GM23338 (cell line): ENCODE measurements at regions not wholly inside any gene's neighbourhood (a gene's known extent, or its start where the extent isn't known, plus 50 kb on each side); places are given as distances from the start of the nearest gene placed in this dataset.

Source experiments
- ATAC-seq: fragments of 200-7000 bp; cut with Tn5 transposase; 3 replicates; pipeline ENCODE4 v1.9.1; 2020
- DNase-seq: peaks from one replicate; pipeline ENCODE4 v3.0.0-alpha.2; 2015; ENCODE audit warnings: low spot score
- H2AFZ ChIP-seq: fragments of 200-600 bp; sonication (generic); 2 replicates; pipeline ENCODE4 v1.8.0; 2016; ENCODE audit warnings: antibody characterized with exemption, mild to moderate bottlenecking, moderate library complexity
- H3F3A ChIP-seq: fragments of 200-600 bp; sonication (generic); replicated peaks from 2 replicates; pipeline ENCODE4 v1.8.0; 2017; ENCODE audit warnings: antibody characterized with exemption, mixed run types, low read depth
- H3K27ac ChIP-seq: fragments of 200-600 bp; sonication (generic); 2 replicates; pipeline ENCODE4 v1.6.1; 2016; ENCODE audit warnings: low read depth
- H3K27me3 ChIP-seq: fragments of 200-600 bp; sonication (generic); 2 replicates; pipeline ENCODE4 v1.8.0; 2016; ENCODE audit warnings: mild to moderate bottlenecking, mixed run types, moderate library complexity; ENCODE audit not compliant: insufficient read depth
- H3K36me3 ChIP-seq: fragments of 200-600 bp; sonication (generic); 2 replicates; pipeline ENCODE4 v1.8.0; 2016; ENCODE audit warnings: mild to moderate bottlenecking; ENCODE audit not compliant: insufficient read depth
- H3K4me1 ChIP-seq: fragments of 200-600 bp; sonication (generic); 2 replicates; pipeline ENCODE4 v1.8.0; 2016; ENCODE audit warnings: mild to moderate bottlenecking, moderate library complexity; ENCODE audit not compliant: insufficient read depth
- H3K4me2 ChIP-seq: fragments of 200-600 bp; sonication (generic); 2 replicates; pipeline ENCODE4 v1.7.1; 2017; ENCODE audit warnings: mixed run types
- H3K4me3 ChIP-seq: fragments of 200-600 bp; sonication (generic); 2 replicates; pipeline ENCODE4 v1.6.1; 2016; ENCODE audit warnings: mixed run types
- H3K79me2 ChIP-seq: fragments of 200-600 bp; sonication (generic); replicated peaks from 2 replicates; pipeline ENCODE4 v1.8.0; 2017; ENCODE audit warnings: mild to moderate bottlenecking; ENCODE audit not compliant: insufficient read depth
- H3K9me2 ChIP-seq: fragments of 200-600 bp; sonication (generic); 2 replicates; pipeline ENCODE4 v1.8.0; 2017; ENCODE audit not compliant: insufficient read depth
- H4K20me1 ChIP-seq: fragments of 200-600 bp; sonication (generic); replicated peaks from 2 replicates; pipeline ENCODE4 v1.8.0; 2017; ENCODE audit warnings: mild to moderate bottlenecking; ENCODE audit not compliant: insufficient read depth
- H3K27ac Mint-ChIP-seq: 2 replicates; pipeline ENCODE4 v1.8.0; 2020; ENCODE audit warnings: inconsistent platforms, mild to moderate bottlenecking, moderate library complexity, mixed read lengths
- H3K27me3 Mint-ChIP-seq: 3 replicates; pipeline ENCODE4 v1.8.0; 2022; ENCODE audit warnings: low read depth, mild to moderate bottlenecking, moderate library complexity, mixed read lengths, inconsistent platforms; ENCODE audit not compliant: insufficient read depth, poor library complexity
- H3K36me3 Mint-ChIP-seq: 3 replicates; pipeline ENCODE4 v1.8.0; 2021; ENCODE audit warnings: low read depth, mild to moderate bottlenecking, inconsistent platforms, moderate library complexity, mixed read lengths
- H3K4me1 Mint-ChIP-seq: 3 replicates; pipeline ENCODE4 v1.8.0; 2020; ENCODE audit warnings: mild to moderate bottlenecking, inconsistent platforms, mixed read lengths
- H3K4me3 Mint-ChIP-seq: 3 replicates; pipeline ENCODE4 v1.8.0; 2021; ENCODE audit warnings: moderate library complexity, mild to moderate bottlenecking, inconsistent platforms, mixed read lengths
- H3K9me3 Mint-ChIP-seq: 3 replicates; pipeline ENCODE4 v1.8.0; 2020; ENCODE audit warnings: moderate library complexity, mild to moderate bottlenecking, inconsistent platforms, mixed read lengths
- EZH2 ChIP-seq: fragments of 200-600 bp; sonication (generic); IDR thresholded peaks from one replicate; pipeline ENCODE4 v1.8.0; 2017; ENCODE audit warnings: antibody characterized with exemption, mild to moderate bottlenecking, low read depth; ENCODE audit not compliant: unreplicated experiment
- ZNF114 ChIP-seq: fragments of 250-450 bp; sonication (Bioruptor Pico); IDR thresholded peaks from 2 replicates; pipeline ENCODE4 v1.5.0; 2020; ENCODE audit warnings: mild to moderate bottlenecking, moderate library complexity
- ZNF331 ChIP-seq: fragments of 250-450 bp; sonication (Bioruptor Pico); IDR thresholded peaks from 2 replicates; pipeline ENCODE4 v1.5.0; 2020; ENCODE audit warnings: low read depth, mild to moderate bottlenecking, moderate library complexity
- TF ChIP-seq, protein P1 (sequence below): IDR thresholded peaks from 2 replicates; pipeline ENCODE4 v1.6.1; 2016; ENCODE audit warnings: antibody characterized with exemption
- TF ChIP-seq, protein P2 (sequence below): IDR thresholded peaks from one replicate; pipeline ENCODE4 v1.6.1; 2018; ENCODE audit warnings: antibody characterized with exemption; ENCODE audit not compliant: unreplicated experiment
- TF ChIP-seq, protein P3 (sequence below): fragments of 250-450 bp; sonication (Bioruptor Pico); IDR thresholded peaks from 2 replicates; pipeline ENCODE4 v1.5.0; 2020; ENCODE audit warnings: mild to moderate bottlenecking, moderate library complexity

DNA sequence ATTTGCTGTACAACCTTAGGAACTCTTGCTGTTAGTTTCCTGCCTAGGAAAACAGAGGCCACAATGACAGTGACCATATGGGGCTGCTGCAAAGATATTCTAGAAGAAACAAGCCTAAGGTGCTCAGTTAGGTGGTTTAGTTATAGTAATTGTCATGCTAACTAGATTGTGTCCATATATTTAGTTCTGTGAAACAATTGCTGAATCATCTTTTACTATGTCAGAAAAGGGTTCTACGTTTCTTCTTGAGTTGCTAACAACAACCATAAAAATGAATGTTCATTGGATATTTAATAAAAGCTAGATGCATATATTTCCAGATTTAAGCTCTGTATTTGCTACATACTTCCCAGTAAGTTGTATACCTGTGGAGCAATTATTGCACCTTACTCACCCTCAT lies 597.2 kb upstream of the KLHL29 start:
- H3K4me2 ChIP-seq = no peak overlapping the region
- H3K36me3 Mint-ChIP-seq = no peaks in the 10 kb centered on the region
- H3K36me3 ChIP-seq = no peaks in the 10 kb centered on the region
- DNase-seq = no peak
- no peaks in the 10 kb centered on the region for H4K20me1 ChIP-seq
- no peak for ATAC-seq
- TF ChIP-seq ZNF331 (CRISPR knock-in tag) (no peak), EZH2 (no peak), ZNF114 (CRISPR knock-in tag) (no peak)
- TF ChIP-seq, protein P1, sequence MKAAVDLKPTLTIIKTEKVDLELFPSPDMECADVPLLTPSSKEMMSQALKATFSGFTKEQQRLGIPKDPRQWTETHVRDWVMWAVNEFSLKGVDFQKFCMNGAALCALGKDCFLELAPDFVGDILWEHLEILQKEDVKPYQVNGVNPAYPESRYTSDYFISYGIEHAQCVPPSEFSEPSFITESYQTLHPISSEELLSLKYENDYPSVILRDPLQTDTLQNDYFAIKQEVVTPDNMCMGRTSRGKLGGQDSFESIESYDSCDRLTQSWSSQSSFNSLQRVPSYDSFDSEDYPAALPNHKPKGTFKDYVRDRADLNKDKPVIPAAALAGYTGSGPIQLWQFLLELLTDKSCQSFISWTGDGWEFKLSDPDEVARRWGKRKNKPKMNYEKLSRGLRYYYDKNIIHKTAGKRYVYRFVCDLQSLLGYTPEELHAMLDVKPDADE = no peak
- peaks cover 21% of the 10 kb centered on the region for H3K4me1 ChIP-seq
- H3K27me3 ChIP-seq = no peaks in the 10 kb centered on the region
- H3K4me3 ChIP-seq = no peak overlapping the region
- H2AFZ ChIP-seq = no peak overlapping the region
- H3K27ac Mint-ChIP-seq = no peak overlapping the region
- H3K79me2 ChIP-seq = no peaks in the 10 kb centered on the region
- peaks cover 30% of the 10 kb centered on the region for H3K4me1 Mint-ChIP-seq
- no peak overlapping the region for H3K4me3 Mint-ChIP-seq
- H3K27me3 Mint-ChIP-seq = peaks cover 2% of the 10 kb centered on the region
- no peak overlapping the region for H3K27ac ChIP-seq
- H3K9me3 Mint-ChIP-seq = no peaks in the 10 kb centered on the region
- H3K9me2 ChIP-seq = 0 out of 2 replicates have a peak, but pooled peaks cover 12% of the 10 kb centered on the region
- H3F3A ChIP-seq = no peaks in the 10 kb centered on the region

DNA sequence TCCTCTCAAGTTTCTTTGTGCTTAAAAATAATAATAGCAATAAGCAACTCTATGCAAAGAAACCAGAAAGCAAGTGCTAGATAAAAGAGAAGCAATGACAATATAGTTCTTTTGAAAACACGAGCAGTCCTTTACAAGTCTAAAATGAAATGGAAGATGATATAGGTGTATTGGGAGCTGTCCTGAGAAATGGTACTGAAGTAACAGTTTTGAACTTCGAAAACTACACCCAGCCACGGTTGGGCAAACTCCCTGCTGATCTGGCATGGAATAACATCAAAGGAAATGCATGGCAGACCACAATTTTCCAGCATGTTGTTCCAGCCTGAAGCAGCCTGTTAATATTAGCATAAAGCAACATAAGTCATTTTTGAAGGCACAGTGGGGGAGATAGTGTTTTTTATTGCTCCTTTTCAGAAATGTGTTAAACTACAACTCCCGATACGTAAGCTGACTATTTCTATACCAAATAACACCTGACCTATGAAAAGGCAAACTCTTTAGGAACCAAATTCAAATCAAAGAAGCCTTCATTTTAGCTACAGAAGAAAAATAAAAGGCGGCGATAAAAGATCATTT lies 596.1 kb upstream of the KLHL29 start:
- H3K36me3 ChIP-seq = no peaks in the 10 kb centered on the region
- peaks cover 30% of the 10 kb centered on the region for H3K4me1 Mint-ChIP-seq
- H3K27ac ChIP-seq = no peak overlapping the region
- no peak overlapping the region for H3K27ac Mint-ChIP-seq
- H3K27me3 Mint-ChIP-seq = peaks cover 2% of the 10 kb centered on the region
- no peak overlapping the region for H3K4me3 ChIP-seq
- no peaks in the 10 kb centered on the region for H3K36me3 Mint-ChIP-seq
- no peak overlapping the region for H3K4me2 ChIP-seq
- H3K4me3 Mint-ChIP-seq = no peak overlapping the region
- no peak for ATAC-seq
- no peaks in the 10 kb centered on the region for H3F3A ChIP-seq
- peaks cover 19% of the 10 kb centered on the region for H3K4me1 ChIP-seq
- no peak overlapping the region for H2AFZ ChIP-seq
- TF ChIP-seq, protein P2, sequence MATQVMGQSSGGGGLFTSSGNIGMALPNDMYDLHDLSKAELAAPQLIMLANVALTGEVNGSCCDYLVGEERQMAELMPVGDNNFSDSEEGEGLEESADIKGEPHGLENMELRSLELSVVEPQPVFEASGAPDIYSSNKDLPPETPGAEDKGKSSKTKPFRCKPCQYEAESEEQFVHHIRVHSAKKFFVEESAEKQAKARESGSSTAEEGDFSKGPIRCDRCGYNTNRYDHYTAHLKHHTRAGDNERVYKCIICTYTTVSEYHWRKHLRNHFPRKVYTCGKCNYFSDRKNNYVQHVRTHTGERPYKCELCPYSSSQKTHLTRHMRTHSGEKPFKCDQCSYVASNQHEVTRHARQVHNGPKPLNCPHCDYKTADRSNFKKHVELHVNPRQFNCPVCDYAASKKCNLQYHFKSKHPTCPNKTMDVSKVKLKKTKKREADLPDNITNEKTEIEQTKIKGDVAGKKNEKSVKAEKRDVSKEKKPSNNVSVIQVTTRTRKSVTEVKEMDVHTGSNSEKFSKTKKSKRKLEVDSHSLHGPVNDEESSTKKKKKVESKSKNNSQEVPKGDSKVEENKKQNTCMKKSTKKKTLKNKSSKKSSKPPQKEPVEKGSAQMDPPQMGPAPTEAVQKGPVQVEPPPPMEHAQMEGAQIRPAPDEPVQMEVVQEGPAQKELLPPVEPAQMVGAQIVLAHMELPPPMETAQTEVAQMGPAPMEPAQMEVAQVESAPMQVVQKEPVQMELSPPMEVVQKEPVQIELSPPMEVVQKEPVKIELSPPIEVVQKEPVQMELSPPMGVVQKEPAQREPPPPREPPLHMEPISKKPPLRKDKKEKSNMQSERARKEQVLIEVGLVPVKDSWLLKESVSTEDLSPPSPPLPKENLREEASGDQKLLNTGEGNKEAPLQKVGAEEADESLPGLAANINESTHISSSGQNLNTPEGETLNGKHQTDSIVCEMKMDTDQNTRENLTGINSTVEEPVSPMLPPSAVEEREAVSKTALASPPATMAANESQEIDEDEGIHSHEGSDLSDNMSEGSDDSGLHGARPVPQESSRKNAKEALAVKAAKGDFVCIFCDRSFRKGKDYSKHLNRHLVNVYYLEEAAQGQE = peak; percentile 62
- TF ChIP-seq, protein P3, sequence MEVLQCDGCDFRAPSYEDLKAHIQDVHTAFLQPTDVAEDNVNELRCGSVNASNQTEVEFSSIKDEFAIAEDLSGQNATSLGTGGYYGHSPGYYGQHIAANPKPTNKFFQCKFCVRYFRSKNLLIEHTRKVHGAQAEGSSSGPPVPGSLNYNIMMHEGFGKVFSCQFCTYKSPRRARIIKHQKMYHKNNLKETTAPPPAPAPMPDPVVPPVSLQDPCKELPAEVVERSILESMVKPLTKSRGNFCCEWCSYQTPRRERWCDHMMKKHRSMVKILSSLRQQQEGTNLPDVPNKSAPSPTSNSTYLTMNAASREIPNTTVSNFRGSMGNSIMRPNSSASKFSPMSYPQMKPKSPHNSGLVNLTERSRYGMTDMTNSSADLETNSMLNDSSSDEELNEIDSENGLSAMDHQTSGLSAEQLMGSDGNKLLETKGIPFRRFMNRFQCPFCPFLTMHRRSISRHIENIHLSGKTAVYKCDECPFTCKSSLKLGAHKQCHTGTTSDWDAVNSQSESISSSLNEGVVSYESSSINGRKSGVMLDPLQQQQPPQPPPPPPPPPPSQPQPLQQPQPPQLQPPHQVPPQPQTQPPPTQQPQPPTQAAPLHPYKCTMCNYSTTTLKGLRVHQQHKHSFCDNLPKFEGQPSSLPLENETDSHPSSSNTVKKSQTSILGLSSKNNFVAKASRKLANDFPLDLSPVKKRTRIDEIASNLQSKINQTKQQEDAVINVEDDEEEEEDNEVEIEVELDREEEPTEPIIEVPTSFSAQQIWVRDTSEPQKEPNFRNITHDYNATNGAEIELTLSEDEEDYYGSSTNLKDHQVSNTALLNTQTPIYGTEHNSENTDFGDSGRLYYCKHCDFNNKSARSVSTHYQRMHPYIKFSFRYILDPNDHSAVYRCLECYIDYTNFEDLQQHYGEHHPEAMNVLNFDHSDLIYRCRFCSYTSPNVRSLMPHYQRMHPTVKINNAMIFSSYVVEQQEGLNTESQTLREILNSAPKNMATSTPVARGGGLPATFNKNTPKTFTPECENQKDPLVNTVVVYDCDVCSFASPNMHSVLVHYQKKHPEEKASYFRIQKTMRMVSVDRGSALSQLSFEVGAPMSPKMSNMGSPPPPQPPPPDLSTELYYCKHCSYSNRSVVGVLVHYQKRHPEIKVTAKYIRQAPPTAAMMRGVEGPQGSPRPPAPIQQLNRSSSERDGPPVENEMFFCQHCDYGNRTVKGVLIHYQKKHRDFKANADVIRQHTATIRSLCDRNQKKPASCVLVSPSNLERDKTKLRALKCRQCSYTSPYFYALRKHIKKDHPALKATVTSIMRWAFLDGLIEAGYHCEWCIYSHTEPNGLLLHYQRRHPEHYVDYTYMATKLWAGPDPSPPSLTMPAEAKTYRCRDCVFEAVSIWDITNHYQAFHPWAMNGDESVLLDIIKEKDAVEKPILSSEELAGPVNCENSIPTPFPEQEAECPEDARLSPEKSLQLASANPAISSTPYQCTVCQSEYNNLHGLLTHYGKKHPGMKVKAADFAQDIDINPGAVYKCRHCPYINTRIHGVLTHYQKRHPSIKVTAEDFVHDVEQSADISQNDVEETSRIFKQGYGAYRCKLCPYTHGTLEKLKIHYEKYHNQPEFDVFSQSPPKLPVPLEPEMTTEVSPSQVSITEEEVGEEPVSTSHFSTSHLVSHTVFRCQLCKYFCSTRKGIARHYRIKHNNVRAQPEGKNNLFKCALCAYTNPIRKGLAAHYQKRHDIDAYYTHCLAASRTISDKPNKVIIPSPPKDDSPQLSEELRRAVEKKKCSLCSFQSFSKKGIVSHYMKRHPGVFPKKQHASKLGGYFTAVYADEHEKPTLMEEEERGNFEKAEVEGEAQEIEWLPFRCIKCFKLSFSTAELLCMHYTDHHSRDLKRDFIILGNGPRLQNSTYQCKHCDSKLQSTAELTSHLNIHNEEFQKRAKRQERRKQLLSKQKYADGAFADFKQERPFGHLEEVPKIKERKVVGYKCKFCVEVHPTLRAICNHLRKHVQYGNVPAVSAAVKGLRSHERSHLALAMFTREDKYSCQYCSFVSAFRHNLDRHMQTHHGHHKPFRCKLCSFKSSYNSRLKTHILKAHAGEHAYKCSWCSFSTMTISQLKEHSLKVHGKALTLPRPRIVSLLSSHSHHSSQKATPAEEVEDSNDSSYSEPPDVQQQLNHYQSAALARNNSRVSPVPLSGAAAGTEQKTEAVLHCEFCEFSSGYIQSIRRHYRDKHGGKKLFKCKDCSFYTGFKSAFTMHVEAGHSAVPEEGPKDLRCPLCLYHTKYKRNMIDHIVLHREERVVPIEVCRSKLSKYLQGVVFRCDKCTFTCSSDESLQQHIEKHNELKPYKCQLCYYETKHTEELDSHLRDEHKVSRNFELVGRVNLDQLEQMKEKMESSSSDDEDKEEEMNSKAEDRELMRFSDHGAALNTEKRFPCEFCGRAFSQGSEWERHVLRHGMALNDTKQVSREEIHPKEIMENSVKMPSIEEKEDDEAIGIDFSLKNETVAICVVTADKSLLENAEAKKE (CRISPR knock-in tag) = no peak
- no peaks in the 10 kb centered on the region for H3K9me3 Mint-ChIP-seq
- 0 out of 2 replicates have a peak, but pooled peaks cover 12% of the 10 kb centered on the region for H3K9me2 ChIP-seq
- H4K20me1 ChIP-seq = no peaks in the 10 kb centered on the region
- DNase-seq = peak; percentile 28
- no peaks in the 10 kb centered on the region for H3K27me3 ChIP-seq
- H3K79me2 ChIP-seq = no peaks in the 10 kb centered on the region
